Small intestine (tissue), 7 donors: ENCODE measurements at regions not wholly inside any gene's neighbourhood (a gene's known extent, or its start where the extent isn't known, plus 50 kb on each side); places are given as distances from the start of the nearest gene placed in this dataset.

ENCODE experiments used
- DNase-seq, 2 donors: peaks; one replicate each; pipeline versions ENCODE4 v3.0.0 to v3.0.0-alpha.2; 2013
- FAIRE-seq: peaks from 2 replicates; lab custom pipeline; 2012; peaks lifted over from hg19 to GRCh38; lab: Jason Lieb, UNC
- H3K27ac ChIP-seq, 3 donors: one replicate each; pipeline ENCODE4 v1.5.1; 2013; ENCODE audit warnings: low read length in 2 of 3, mild to moderate bottlenecking in 2 of 3, control low read depth in 1 of 3, inconsistent platforms in 1 of 3, low read depth in 1 of 3, moderate library complexity in 1 of 3
- H3K27me3 ChIP-seq, 3 donors: one replicate each; pipeline ENCODE4 v1.6.1; 2013; ENCODE audit warnings: low read length in 3 of 3, inconsistent platforms in 1 of 3; ENCODE audit not compliant: control insufficient read depth in 3 of 3, insufficient read depth in 3 of 3
- H3K36me3 ChIP-seq, 3 donors: one replicate each; pipeline ENCODE4 v1.6.1; 2013; ENCODE audit warnings: low read length in 3 of 3, inconsistent platforms in 1 of 3, low read depth in 1 of 3, mild to moderate bottlenecking in 1 of 3, moderate library complexity in 1 of 3; ENCODE audit not compliant: control insufficient read depth in 3 of 3, insufficient read depth in 2 of 3
- H3K4me1 ChIP-seq, 3 donors: one replicate each; pipeline ENCODE4 v1.6.1; 2013; ENCODE audit warnings: low read length in 2 of 3, inconsistent platforms in 1 of 3, low read depth in 1 of 3, mild to moderate bottlenecking in 1 of 3, moderate library complexity in 1 of 3; ENCODE audit not compliant: control insufficient read depth in 3 of 3, insufficient read depth in 2 of 3
- H3K4me3 ChIP-seq, 3 donors: one replicate each; pipeline ENCODE4 v1.5.1; 2013; ENCODE audit warnings: low read length in 3 of 3, control low read depth in 1 of 3, inconsistent platforms in 1 of 3, low read depth in 1 of 3, mild to moderate bottlenecking in 1 of 3, moderate library complexity in 1 of 3
- H3K9me3 ChIP-seq, 2 donors: one replicate each; pipeline ENCODE4 v1.6.1; 2013; ENCODE audit warnings: low read depth in 1 of 2, low read length in 1 of 2; ENCODE audit not compliant: control insufficient read depth in 2 of 2, insufficient read depth in 1 of 2
- WGBS, 3 donors: extraction: QIAGEN DNeasy Blood & Tissue Kit; methylation state at CpG; one replicate each; pipeline ENCODE4 v1.1.7; 2013; 5-methylcytosine and 5-hydroxymethylcytosine counted together
- donor health status: healthy with polysubstance abuse.
- donor health status: control.
- donor health status: control.
- donor health status: Bipolar disorder and iron deficiency.
- donor health status: healthy.

GRCh38 chr12:30025317-30025716, 241.6 kb upstream of the TMTC1 start:
- peaks cover 0 to 7% of the 10 kb centered on the region in 2 donors for H3K9me3 ChIP-seq
- no peak overlapping the region for H3K27ac ChIP-seq
- H3K4me1 ChIP-seq = no peaks in the 10 kb centered on the region
- DNase-seq (no peak), FAIRE-seq (no peak)
- H3K4me3 ChIP-seq = no peak overlapping the region
- H3K36me3 ChIP-seq = no peaks in the 10 kb centered on the region
- H3K27me3 ChIP-seq = no peaks in the 10 kb centered on the region

GRCh38 chr12:30023186-30023585, 239.4 kb upstream of the TMTC1 start:
- Histone ChIP-seq H3K27ac (no peak overlapping the region), H3K9me3 (peaks cover 0 to 7% of the 10 kb centered on the region in 2 donors), H3K36me3 (no peaks in the 10 kb centered on the region), H3K4me3 (no peak overlapping the region), H3K27me3 (no peaks in the 10 kb centered on the region), H3K4me1 (no peaks in the 10 kb centered on the region)
- FAIRE-seq (no peak), DNase-seq (no peak)
- 67 to 86% (median 79%) methylated on average over 2 of the region's 2 CpGs for WGBS, 3 donors

- WGBS, 3 donors = 62 to 70% (median 64%) methylated on average over 2 of the region's 2 CpGs
These were observed 237.5 kb upstream of the TMTC1 start for GRCh38 chr12:30021051-30021833.

GRCh38 chr12:30019366-30020140, 235.8 kb upstream of the TMTC1 start:
- 67 to 81% (median 73%) methylated on average over 4 of the region's 4 CpGs for WGBS, 3 donors
- DNase-seq (no peak), FAIRE-seq (no peak)
- Histone ChIP-seq H3K9me3 (peaks cover 0 to under 1% of the 10 kb centered on the region in 2 donors), H3K27me3 (no peaks in the 10 kb centered on the region), H3K36me3 (no peaks in the 10 kb centered on the region), H3K4me3 (no peak overlapping the region), H3K4me1 (no peaks in the 10 kb centered on the region), H3K27ac (no peak overlapping the region)

More at GRCh38 chr12:30021051-30021833, 237.5 kb upstream of the TMTC1 start:
- DNase-seq (peak in 1 of 2 donors; percentile 5), FAIRE-seq (no peak)
- Histone ChIP-seq H3K36me3 (no peaks in the 10 kb centered on the region), H3K27ac (no peak overlapping the region), H3K4me1 (no peaks in the 10 kb centered on the region), H3K9me3 (peaks cover 0 to 7% of the 10 kb centered on the region in 2 donors), H3K4me3 (no peak overlapping the region), H3K27me3 (no peaks in the 10 kb centered on the region)

GRCh38 chr12:30016540-30017055, 232.9 kb upstream of the TMTC1 start:
- Histone ChIP-seq H3K4me3 (no peak overlapping the region), H3K4me1 (no peaks in the 10 kb centered on the region), H3K9me3 (no peaks in the 10 kb centered on the region), H3K36me3 (no peaks in the 10 kb centered on the region), H3K27ac (no peak overlapping the region), H3K27me3 (no peaks in the 10 kb centered on the region)
- no peak for FAIRE-seq
- no peak for DNase-seq
- WGBS, 3 donors = 85 to 89% (median 87%) methylated on average over 10 of the region's 10 CpGs

- Histone ChIP-seq H3K27ac (no peak overlapping the region), H3K4me3 (no peak overlapping the region), H3K9me3 (no peaks in the 10 kb centered on the region), H3K36me3 (no peaks in the 10 kb centered on the region), H3K27me3 (no peaks in the 10 kb centered on the region), H3K4me1 (no peaks in the 10 kb centered on the region)
- FAIRE-seq = no peak
- DNase-seq = no peak
- 59 to 78% (median 59%) methylated on average over 5 of the region's 5 CpGs for WGBS, 3 donors
These were observed 232.0 kb upstream of the TMTC1 start for GRCh38 chr12:30015631-30016337.

GRCh38 chr12:30014991-30015390, 231.2 kb upstream of the TMTC1 start:
- no peak for FAIRE-seq
- WGBS, 3 donors = 59 to 62% (median 62%) methylated on average over 1 of the region's 1 CpG
- no peaks in the 10 kb centered on the region for H3K27me3 ChIP-seq

GRCh38 chr12:30012816-30013450, 229.2 kb upstream of the TMTC1 start:
- WGBS, 3 donors = 45 to 61% (median 46%) methylated on average over 6 of the region's 6 CpGs
- Histone ChIP-seq H3K4me3 (no peak overlapping the region), H3K9me3 (no peaks in the 10 kb centered on the region), H3K27ac (no peak overlapping the region), H3K4me1 (no peaks in the 10 kb centered on the region), H3K36me3 (no peaks in the 10 kb centered on the region), H3K27me3 (no peaks in the 10 kb centered on the region)
- FAIRE-seq (no peak), DNase-seq (no peak)

More at GRCh38 chr12:30014991-30015390, 231.2 kb upstream of the TMTC1 start:
- Histone ChIP-seq H3K4me3 (no peak overlapping the region), H3K9me3 (no peaks in the 10 kb centered on the region), H3K36me3 (no peaks in the 10 kb centered on the region), H3K27ac (no peak overlapping the region), H3K4me1 (no peaks in the 10 kb centered on the region)
- DNase-seq = no peak
